SU-DHL-6 (cell line): ENCODE measurements at regions not wholly inside any gene's neighbourhood (a gene's known extent, or its start where the extent isn't known, plus 50 kb on each side); places are given as distances from the start of the nearest gene placed in this dataset.

ENCODE experiments used
- H2AFZ ChIP-seq: fragments of 200-600 bp; sonication (generic); 2 replicates; pipeline ENCODE4 v1.6.1; 2014; ENCODE audit warnings: low read depth, mild to moderate bottlenecking, moderate library complexity, mixed read lengths, antibody characterized with exemption, low read length; ENCODE audit not compliant: severe bottlenecking
- H3F3A ChIP-seq: fragments of 200-600 bp; shearing (Covaris generic); 2 replicates; pipeline ENCODE4 v1.6.0; 2016; ENCODE audit warnings: antibody characterized with exemption, mild to moderate bottlenecking; ENCODE audit not compliant: insufficient read depth
- H3K27ac ChIP-seq: fragments of 200-600 bp; sonication (generic); 2 replicates; pipeline ENCODE4 v1.5.1; 2016; ENCODE audit warnings: low read depth, mild to moderate bottlenecking, low read length, moderate library complexity, mixed read lengths
- H3K27me3 ChIP-seq: fragments of 200-600 bp; sonication (generic), shearing (Covaris generic); 2 replicates; pipeline ENCODE4 v1.6.0; 2014; ENCODE audit warnings: mild to moderate bottlenecking, low read length
- H3K36me3 ChIP-seq: fragments of 200-600 bp; sonication (generic); 2 replicates; pipeline ENCODE4 v1.6.1; 2014; ENCODE audit warnings: mild to moderate bottlenecking, low read length, mixed read lengths
- H3K4me2 ChIP-seq: fragments of 300-600, 200-600 bp; shearing (Covaris generic), sonication (generic); 2 replicates; pipeline ENCODE4 v1.6.0; 2014; ENCODE audit warnings: low read length, low read depth, mild to moderate bottlenecking; ENCODE audit not compliant: poor library complexity, severe bottlenecking
- H3K4me3 ChIP-seq: fragments of 200-600 bp; sonication (generic); 2 replicates; pipeline ENCODE4 v1.5.1; 2014; ENCODE audit warnings: antibody characterized with exemption, low read length, mild to moderate bottlenecking, mixed read lengths; ENCODE audit not compliant: insufficient read depth, poor library complexity, severe bottlenecking
- H3K79me2 ChIP-seq: fragments of 200-600 bp; sonication (generic); 2 replicates; pipeline ENCODE4 v1.6.1; 2014; ENCODE audit warnings: mild to moderate bottlenecking, low read length, moderate library complexity; ENCODE audit not compliant: insufficient read depth
- H3K9ac ChIP-seq: fragments of 200-600 bp; sonication (generic); 2 replicates; pipeline ENCODE4 v1.7.0; 2014; ENCODE audit warnings: mild to moderate bottlenecking, low read length
- H3K9me2 ChIP-seq: fragments of 200-600 bp; sonication (generic); replicated peaks from 2 replicates; pipeline ENCODE4 v1.6.1; 2014; ENCODE audit warnings: low read length; ENCODE audit not compliant: insufficient read depth
- H3K9me3 ChIP-seq: fragments of 200-600 bp; sonication (generic); 2 replicates; pipeline ENCODE4 v1.6.1; 2014; ENCODE audit warnings: low read length, mixed read lengths; ENCODE audit not compliant: insufficient read depth
- H4K20me1 ChIP-seq: fragments of 200-600 bp; sonication (generic); 2 replicates; pipeline ENCODE4 v1.6.1; 2014; ENCODE audit warnings: low read depth, mild to moderate bottlenecking, antibody characterized with exemption, low read length, moderate library complexity, mixed read lengths
- CTCF ChIP-seq: fragments of 200-600 bp; sonication (generic); IDR thresholded peaks from one replicate; pipeline ENCODE4 v1.5.1; 2017; ENCODE audit warnings: antibody characterized with exemption, mild to moderate bottlenecking, low read length, moderate library complexity; ENCODE audit not compliant: insufficient read depth, poor library complexity, severe bottlenecking
- EZH2phosphoT487 ChIP-seq: fragments of 200-600 bp; sonication (generic), shearing (Covaris generic); conservative IDR thresholded peaks from 2 replicates; pipeline ENCODE4 v1.6.1; 2018; ENCODE audit warnings: mild to moderate bottlenecking, antibody characterized with exemption, low read length, moderate library complexity, mixed read lengths

DNA sequence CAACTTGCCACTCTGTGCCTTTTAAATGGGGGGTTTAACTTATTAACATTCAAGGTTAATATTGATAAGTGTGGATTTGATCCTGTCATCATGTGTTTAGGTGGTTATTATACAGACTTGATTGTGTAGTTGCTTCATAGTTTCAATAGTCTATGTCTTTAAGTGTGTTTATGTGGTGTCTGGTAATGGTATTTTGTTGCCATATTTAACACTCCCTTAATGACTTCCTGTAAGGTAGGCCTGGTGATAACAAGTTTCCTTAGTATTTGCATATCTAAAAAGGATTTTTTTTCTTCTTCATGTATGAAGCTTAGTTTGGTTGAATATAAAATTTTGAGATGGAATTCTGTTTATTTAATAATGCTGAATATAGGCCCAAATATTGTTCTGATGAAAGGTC is 506.0 kb upstream of the ZNF462 start:
- no peaks in the 10 kb centered on the region for H3K27me3 ChIP-seq
- 0 out of 2 replicates have a peak, but pooled peaks cover 7% of the 10 kb centered on the region for H3K9me2 ChIP-seq
- H4K20me1 ChIP-seq: no peaks in the 10 kb centered on the region; the same call in 1 of the 2 replicates
- no peaks in the 10 kb centered on the region for H3K79me2 ChIP-seq
- no peak overlapping the region for H3K4me2 ChIP-seq
- no peak overlapping the region for H3K9ac ChIP-seq
- no peaks in the 10 kb centered on the region for H3K9me3 ChIP-seq
- no peaks in the 10 kb centered on the region for H3F3A ChIP-seq
- H2AFZ ChIP-seq: no peak overlapping the region
- no peak overlapping the region for H3K4me3 ChIP-seq
- no peaks in the 10 kb centered on the region for H3K36me3 ChIP-seq
- no peak for TF ChIP-seq EZH2phosphoT487
- TF ChIP-seq CTCF: no peak
- no peak overlapping the region for H3K27ac ChIP-seq

DNA sequence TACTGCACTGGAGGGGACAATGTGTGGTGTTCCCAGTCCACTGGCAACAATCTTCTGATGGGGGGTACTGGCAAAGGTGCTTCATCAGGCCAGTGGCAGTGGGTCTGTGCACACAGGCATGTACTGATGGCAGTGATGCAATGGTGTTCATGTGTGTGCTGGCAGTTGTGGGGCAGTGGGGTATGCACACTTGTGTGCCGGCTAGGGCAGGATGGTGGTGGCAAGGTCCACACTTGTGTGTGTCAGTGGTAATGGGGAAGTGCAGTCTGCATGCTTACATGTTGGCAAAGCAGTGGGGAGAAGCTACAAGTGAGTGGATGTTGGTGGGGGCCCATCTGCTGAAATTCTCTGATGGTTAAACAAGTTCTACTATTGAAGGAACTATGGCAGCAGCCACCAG is 504.6 kb upstream of the ZNF462 start:
- H3K9ac ChIP-seq: no peak overlapping the region
- H3K4me3 ChIP-seq: no peak overlapping the region
- no peaks in the 10 kb centered on the region for H3K36me3 ChIP-seq
- H3K79me2 ChIP-seq: no peaks in the 10 kb centered on the region
- H3K27ac ChIP-seq: no peak overlapping the region
- H4K20me1 ChIP-seq: no peaks in the 10 kb centered on the region
- no peaks in the 10 kb centered on the region for H3K9me3 ChIP-seq
- H3K9me2 ChIP-seq: 0 out of 2 replicates have a peak, but pooled peaks cover 7% of the 10 kb centered on the region
- H3K4me2 ChIP-seq: no peak overlapping the region
- TF ChIP-seq CTCF (no peak), EZH2phosphoT487 (no peak)
- no peak overlapping the region for H2AFZ ChIP-seq
- H3F3A ChIP-seq: no peaks in the 10 kb centered on the region
- H3K27me3 ChIP-seq: no peaks in the 10 kb centered on the region

DNA sequence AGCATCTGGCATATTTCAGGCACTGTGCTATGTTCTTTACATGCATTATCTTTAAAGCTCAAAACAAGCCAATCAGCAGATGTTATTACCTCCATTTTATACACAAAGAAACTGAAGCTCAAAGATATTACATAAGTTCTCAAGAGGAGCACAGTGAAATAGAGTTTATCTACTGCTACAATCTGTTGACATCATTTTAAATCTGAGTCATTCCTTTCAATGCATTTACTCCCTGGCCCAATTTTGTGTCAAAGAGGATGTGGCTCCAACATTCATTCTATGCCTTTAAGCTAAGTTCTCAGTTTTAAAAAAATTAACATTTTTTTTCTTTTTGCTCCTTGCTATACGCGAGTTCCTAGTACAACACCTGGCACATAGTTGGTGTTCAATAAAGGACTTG is 486.3 kb upstream of the ZNF462 start:
- H3K4me2 ChIP-seq: no peak overlapping the region
- H2AFZ ChIP-seq: no peak overlapping the region
- no peaks in the 10 kb centered on the region for H3K36me3 ChIP-seq
- H3K9me3 ChIP-seq: no peaks in the 10 kb centered on the region
- no peaks in the 10 kb centered on the region for H3K79me2 ChIP-seq
- no peaks in the 10 kb centered on the region for H3K9me2 ChIP-seq
- H3K4me3 ChIP-seq: no peak overlapping the region
- H3K27me3 ChIP-seq: no peaks in the 10 kb centered on the region
- H3K27ac ChIP-seq: no peak overlapping the region
- no peaks in the 10 kb centered on the region for H3F3A ChIP-seq
- H4K20me1 ChIP-seq: no peaks in the 10 kb centered on the region
- TF ChIP-seq CTCF: no peak
- TF ChIP-seq EZH2phosphoT487: no peak
- H3K9ac ChIP-seq: no peak overlapping the region

GRCh38 chr9:106383072-106383471 is 479.9 kb upstream of the ZNF462 start:
- Histone ChIP-seq H3K79me2 (no peaks in the 10 kb centered on the region), H3K27ac (no peak overlapping the region), H3K9ac (no peak overlapping the region), H3K9me2 (no peaks in the 10 kb centered on the region), H3F3A (no peaks in the 10 kb centered on the region), H2AFZ (no peak overlapping the region), H3K4me2 (no peak overlapping the region), H4K20me1 (no peaks in the 10 kb centered on the region), H3K9me3 (no peaks in the 10 kb centered on the region), H3K36me3 (no peaks in the 10 kb centered on the region), H3K4me3 (no peak overlapping the region), H3K27me3 (no peaks in the 10 kb centered on the region)
- TF ChIP-seq CTCF: no peak
